RWPE1 (cell line): ENCODE measurements at regions not wholly inside any gene's neighbourhood (a gene's known extent, or its start where the extent isn't known, plus 50 kb on each side); places are given as distances from the start of the nearest gene placed in this dataset.

Experiments used
- CTCF ChIA-PET: fragments of 350-600 bp; sonication (Branson Sonifier 250); formaldehyde crosslinking; extraction: SDS; loops from one replicate; lab custom pipeline; 2021; lab: Yijun Ruan, JAX
- POLR2A ChIA-PET: fragments of 400-600 bp; formaldehyde crosslinking; extraction: SDS; loops from one replicate; lab custom pipeline; 2020; ENCODE audit warnings: antibody characterized with exemption; ENCODE audit not compliant: low non-redundant PET; lab: Yijun Ruan, JAX
- DNase-seq: peaks from one replicate; pipeline ENCODE4 v3.0.0; 2012; ENCODE audit warnings: low spot score
- H3K27ac ChIP-seq: fragments of 450-650 bp; 2 replicates; pipeline ENCODE4 v1.5.1; 2017
- TF ChIP-seq, protein P1 (sequence below): fragments of 450-650 bp; conservative IDR thresholded peaks from 2 replicates; pipeline ENCODE4 v1.5.1; 2017; ENCODE audit warnings: low read depth, mild to moderate bottlenecking

DNA sequence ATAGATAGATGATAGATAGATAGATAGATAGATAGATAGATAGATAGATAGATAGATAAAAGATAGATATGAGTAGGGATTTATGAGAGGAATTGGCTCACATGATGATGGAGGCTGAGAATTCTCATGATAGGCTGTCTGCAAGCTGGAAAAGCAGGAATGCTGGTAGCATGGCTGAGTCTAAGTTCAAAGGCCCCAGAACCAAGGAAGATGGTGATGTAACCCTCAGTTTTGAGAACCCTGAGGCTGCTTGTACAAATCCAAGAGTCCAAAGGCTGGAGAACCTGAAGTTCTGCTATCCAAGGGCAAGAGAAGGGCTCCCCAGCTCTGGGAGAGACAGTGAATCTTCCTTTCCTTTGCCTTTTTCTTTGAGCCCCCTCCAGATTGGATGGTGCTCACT is 210.8 kb downstream of the RFPL4B start:
- H3K27ac ChIP-seq = no peak overlapping the region
- TF ChIP-seq, protein P1, sequence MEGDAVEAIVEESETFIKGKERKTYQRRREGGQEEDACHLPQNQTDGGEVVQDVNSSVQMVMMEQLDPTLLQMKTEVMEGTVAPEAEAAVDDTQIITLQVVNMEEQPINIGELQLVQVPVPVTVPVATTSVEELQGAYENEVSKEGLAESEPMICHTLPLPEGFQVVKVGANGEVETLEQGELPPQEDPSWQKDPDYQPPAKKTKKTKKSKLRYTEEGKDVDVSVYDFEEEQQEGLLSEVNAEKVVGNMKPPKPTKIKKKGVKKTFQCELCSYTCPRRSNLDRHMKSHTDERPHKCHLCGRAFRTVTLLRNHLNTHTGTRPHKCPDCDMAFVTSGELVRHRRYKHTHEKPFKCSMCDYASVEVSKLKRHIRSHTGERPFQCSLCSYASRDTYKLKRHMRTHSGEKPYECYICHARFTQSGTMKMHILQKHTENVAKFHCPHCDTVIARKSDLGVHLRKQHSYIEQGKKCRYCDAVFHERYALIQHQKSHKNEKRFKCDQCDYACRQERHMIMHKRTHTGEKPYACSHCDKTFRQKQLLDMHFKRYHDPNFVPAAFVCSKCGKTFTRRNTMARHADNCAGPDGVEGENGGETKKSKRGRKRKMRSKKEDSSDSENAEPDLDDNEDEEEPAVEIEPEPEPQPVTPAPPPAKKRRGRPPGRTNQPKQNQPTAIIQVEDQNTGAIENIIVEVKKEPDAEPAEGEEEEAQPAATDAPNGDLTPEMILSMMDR = no peak
- no peak for DNase-seq
- CTCF ChIA-PET = no interaction called here
- POLR2A ChIA-PET = no interaction called here

DNA sequence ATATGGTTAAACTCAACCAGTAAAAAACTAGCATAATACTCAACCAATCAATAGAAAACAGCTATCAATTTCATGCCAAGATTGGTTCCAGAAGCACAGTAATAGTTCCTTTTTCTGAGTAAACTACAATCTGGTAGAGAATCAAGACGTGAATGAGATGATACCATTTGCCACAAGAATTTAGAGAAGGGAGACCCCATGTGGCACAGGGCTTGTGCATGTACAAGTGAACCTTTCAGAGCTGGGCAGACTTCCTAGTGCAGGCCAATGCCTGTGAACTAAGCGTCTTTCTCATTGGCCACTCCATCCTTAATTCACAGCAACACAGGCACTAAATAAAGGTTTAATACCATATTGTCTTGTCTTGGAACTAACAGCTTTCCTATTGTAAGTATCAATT is 213.5 kb downstream of the RFPL4B start:
- TF ChIP-seq, protein P1 = no peak
- POLR2A ChIA-PET = no interaction called here

DNA sequence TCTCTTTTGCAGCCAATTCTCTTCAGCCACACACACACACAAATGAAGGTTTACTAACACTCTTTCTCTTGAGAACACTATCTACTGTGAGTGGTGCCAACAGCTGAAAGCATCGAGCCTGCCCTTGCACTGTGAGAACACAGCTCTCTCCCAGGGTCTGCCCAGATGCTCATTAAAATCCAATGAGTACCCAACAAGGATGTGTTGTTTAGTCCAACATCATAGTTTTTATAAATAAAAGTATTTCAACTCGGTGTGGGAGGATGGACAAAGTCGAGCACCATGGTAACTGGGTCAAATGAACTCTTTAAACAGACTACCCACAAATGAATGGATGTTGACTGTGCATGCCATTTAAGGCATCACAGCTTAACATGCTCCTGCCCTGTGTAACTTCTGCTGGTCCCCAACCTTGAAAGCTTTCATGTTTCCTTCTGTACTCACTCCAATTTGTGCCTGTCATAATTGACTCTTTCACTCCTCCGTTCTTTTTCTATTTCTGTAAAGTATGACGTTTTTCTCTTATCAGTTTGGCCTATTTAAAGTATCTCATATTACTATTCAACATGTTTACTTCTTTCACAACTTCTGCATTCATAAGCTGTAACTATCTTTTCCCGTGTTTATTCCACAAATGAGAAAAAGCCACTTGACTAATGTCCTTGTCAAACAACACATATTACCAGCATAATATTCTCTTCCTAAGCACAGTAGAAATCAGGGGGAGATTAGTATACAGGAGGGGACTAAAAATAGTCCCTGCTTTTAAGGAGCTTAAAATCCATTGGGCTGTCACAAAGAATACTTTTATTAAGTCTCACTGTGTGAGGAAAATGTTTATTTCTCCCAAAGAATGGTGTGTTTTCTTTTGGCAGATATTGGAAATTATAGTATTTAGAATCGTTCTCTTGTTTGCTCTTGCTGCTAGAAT is 215.4 kb downstream of the RFPL4B start:
- DNase-seq = no peak
- ChIA-PET CTCF (interaction anchor here (1.0 kb wide), 1 partner anchor 10 kb away, joined by 3 read pairs; no protein-coding TSS in a partner anchor), POLR2A (no interaction called here)
- no peak overlapping the region for H3K27ac ChIP-seq
- TF ChIP-seq, protein P1 = no peak

More for the DNA sequence above, 213.5 kb downstream of the RFPL4B start:
- CTCF ChIA-PET = interaction anchor here (0.8 to 0.9 kb wide), 2 partner anchors 10 to 22 kb away, joined by 3 read pairs; no protein-coding TSS in a partner anchor
- H3K27ac ChIP-seq = no peak overlapping the region
- no peak for DNase-seq

DNA sequence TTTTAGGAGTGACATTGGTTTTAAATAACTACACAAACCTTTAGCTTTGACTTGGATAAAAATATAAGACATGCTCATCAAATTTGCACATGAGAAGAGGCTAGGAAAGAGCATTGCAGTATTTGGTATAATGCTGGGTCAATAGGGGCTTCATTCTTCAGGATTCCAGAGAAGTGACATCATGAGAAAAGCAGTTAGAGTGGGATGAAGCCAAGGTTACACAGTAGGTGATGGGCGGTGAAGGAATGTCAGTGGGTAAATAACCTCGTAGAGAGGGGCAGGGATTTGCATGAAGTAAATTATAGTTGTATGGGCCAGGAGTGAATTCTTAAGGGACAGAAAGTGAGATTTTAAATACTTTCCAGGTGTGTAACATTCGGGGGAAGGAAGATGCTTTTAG is 216.2 kb downstream of the RFPL4B start:
- ChIA-PET POLR2A (no interaction called here), CTCF (interaction anchor here (1.0 kb wide), 1 partner anchor 9 kb away, joined by 3 read pairs; no protein-coding TSS in a partner anchor)
- no peak overlapping the region for H3K27ac ChIP-seq
- TF ChIP-seq, protein P1 = no peak
- DNase-seq = peak; percentile 14

DNA sequence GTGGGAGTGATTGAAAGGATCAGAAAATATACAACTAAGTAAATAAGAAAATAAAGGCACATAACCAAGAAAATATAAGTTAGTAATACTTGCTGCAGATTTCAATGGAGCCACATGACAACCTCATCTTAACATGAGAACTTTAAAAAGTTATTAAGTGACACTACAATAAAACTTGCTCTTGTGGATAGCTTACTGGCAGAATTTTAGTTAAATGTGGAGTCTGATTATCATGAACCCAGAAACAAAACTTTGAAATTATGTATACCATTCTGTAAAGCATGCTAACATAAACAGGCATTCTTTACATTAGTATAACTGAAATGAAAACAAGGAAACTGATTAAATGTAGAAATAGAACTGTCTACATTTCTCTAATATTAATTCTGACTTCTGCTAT is 220.9 kb downstream of the RFPL4B start:
- POLR2A ChIA-PET = no interaction called here
- CTCF ChIA-PET = interaction anchor here (0.7 kb wide), 1 partner anchor 274 kb away, joined by 3 read pairs; no protein-coding TSS in a partner anchor
- TF ChIP-seq, protein P1 = no peak
- no peak for DNase-seq
- H3K27ac ChIP-seq = no peak overlapping the region

DNA sequence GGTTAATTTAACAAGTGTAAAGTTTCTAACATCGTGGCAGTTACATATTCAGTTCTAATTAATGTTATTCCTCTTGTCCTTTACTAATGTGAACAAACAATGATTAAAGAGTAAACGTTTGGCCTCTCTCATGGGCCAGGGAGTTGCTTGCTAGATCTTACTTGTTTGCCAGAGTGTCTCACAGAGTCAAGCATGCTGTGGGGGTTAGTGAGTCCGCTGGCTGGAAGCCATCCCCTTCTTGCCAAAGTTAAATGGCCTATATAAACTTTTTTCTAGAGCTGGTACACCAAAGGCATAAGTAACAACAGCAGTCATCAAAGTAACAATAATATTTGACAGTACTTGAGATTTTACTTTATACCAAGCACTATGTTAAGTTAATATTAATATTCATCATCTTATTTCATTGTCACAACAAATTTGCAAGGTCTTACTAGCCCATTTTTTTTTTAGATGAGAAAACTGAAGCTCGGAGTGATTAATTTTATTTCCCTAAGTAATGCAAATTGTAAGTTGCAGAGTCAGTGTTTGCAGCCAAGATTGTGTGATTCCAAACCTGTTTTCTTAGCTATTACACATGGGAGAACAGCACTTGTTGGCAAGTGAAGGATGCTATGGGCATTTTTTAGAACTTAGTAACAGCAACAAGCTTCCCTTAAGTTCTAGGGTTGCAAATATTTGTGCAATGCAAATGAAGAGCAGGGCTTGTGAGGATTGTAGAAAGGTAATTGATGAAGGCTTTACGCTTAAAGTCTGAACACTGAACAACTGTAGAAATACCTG is 224.5 kb downstream of the RFPL4B start:
- DNase-seq = no peak
- no peak overlapping the region for H3K27ac ChIP-seq
- ChIA-PET CTCF (interaction anchor here (0.6 to 1.1 kb wide), 3 partner anchors 9 to 737 kb away, joined by 3 read pairs; no protein-coding TSS in a partner anchor), POLR2A (no interaction called here)
- TF ChIP-seq, protein P1 = no peak
